ENCODE measurements at regions not wholly inside any gene's neighbourhood (a gene's known extent, or its start where the extent isn't known, plus 50 kb on each side); places are given as distances from the start of the nearest gene placed in this dataset.

GRCh38 chr11:97123237-97123636 lies 733.4 kb downstream of the JRKL start:
- H3K27ac Mint-ChIP-seq: no peak overlapping the region

GRCh38 chr11:97136067-97136466 lies 746.3 kb downstream of the JRKL start:
- H3K27ac ChIP-seq: no peak overlapping the region
- Mint-ChIP-seq H3K27ac (no peak overlapping the region), H3K27me3 (ENCODE audit: insufficient read depth, low read depth) (no peaks in the 10 kb centered on the region), H3K4me1 (no peaks in the 10 kb centered on the region), H3K9me3 (no peaks in the 10 kb centered on the region), H3K4me3 (no peak overlapping the region), H3K36me3 (no peaks in the 10 kb centered on the region)
- H3K4me3 ChIP-seq: no peak overlapping the region
- H3K27me3 ChIP-seq: no peaks in the 10 kb centered on the region
- H3K4me2 ChIP-seq: no peak overlapping the region
- H3F3A ChIP-seq (ENCODE audit: low read depth): no peaks in the 10 kb centered on the region
- no peaks in the 10 kb centered on the region for H3K36me3 ChIP-seq
- no peak overlapping the region for H3K9ac ChIP-seq
- TF ChIP-seq EZH2phosphoT487 (IDR thresholded peaks at IDR 0.05): no peak
- TF ChIP-seq, protein P1, sequence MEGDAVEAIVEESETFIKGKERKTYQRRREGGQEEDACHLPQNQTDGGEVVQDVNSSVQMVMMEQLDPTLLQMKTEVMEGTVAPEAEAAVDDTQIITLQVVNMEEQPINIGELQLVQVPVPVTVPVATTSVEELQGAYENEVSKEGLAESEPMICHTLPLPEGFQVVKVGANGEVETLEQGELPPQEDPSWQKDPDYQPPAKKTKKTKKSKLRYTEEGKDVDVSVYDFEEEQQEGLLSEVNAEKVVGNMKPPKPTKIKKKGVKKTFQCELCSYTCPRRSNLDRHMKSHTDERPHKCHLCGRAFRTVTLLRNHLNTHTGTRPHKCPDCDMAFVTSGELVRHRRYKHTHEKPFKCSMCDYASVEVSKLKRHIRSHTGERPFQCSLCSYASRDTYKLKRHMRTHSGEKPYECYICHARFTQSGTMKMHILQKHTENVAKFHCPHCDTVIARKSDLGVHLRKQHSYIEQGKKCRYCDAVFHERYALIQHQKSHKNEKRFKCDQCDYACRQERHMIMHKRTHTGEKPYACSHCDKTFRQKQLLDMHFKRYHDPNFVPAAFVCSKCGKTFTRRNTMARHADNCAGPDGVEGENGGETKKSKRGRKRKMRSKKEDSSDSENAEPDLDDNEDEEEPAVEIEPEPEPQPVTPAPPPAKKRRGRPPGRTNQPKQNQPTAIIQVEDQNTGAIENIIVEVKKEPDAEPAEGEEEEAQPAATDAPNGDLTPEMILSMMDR (IDR thresholded peaks at IDR 0.05): no peak
- TF ChIP-seq EZH2 (IDR thresholded peaks at IDR 0.05): no peak
- no peak for DNase-seq (ENCODE audit: low spot score)
- H4K20me1 ChIP-seq (ENCODE audit: low read depth): no peaks in the 10 kb centered on the region
- no peak overlapping the region for H2AFZ ChIP-seq (replicated peaks)
- no peaks in the 10 kb centered on the region for H3K79me2 ChIP-seq (ENCODE audit: low read depth)
- H3K9me3 ChIP-seq (ENCODE audit: low read depth): no peaks in the 10 kb centered on the region
- no peaks in the 10 kb centered on the region for H3K4me1 ChIP-seq

More at GRCh38 chr11:97123237-97123636, 733.4 kb downstream of the JRKL start:
- H3K27me3 Mint-ChIP-seq (ENCODE audit: insufficient read depth, low read depth): no peaks in the 10 kb centered on the region
- Histone ChIP-seq H3K4me3 (no peak overlapping the region), H3K36me3 (no peaks in the 10 kb centered on the region), H3K27ac (no peak overlapping the region), H3K9me3 (ENCODE audit: low read depth) (no peaks in the 10 kb centered on the region), H3K4me1 (no peaks in the 10 kb centered on the region), H3K79me2 (ENCODE audit: low read depth) (no peaks in the 10 kb centered on the region), H3F3A (ENCODE audit: low read depth) (no peaks in the 10 kb centered on the region), H2AFZ (replicated peaks) (peak overlapping the region; percentile 54), H3K4me2 (no peak overlapping the region), H3K9ac (no peak overlapping the region), H4K20me1 (ENCODE audit: low read depth) (no peaks in the 10 kb centered on the region), H3K27me3 (no peaks in the 10 kb centered on the region)
- no peak overlapping the region for H3K4me3 Mint-ChIP-seq
- H3K36me3 Mint-ChIP-seq: no peaks in the 10 kb centered on the region
- TF ChIP-seq, protein P1 (IDR thresholded peaks at IDR 0.05): no peak
- TF ChIP-seq EZH2 (IDR thresholded peaks at IDR 0.05) (no peak), EZH2phosphoT487 (IDR thresholded peaks at IDR 0.05) (no peak)
- H3K4me1 Mint-ChIP-seq: no peaks in the 10 kb centered on the region
- no peaks in the 10 kb centered on the region for H3K9me3 Mint-ChIP-seq
- DNase-seq (ENCODE audit: low spot score): no peak

GRCh38 chr11:97140885-97141494 lies 751.2 kb downstream of the JRKL start:
- peak; percentile 38 for DNase-seq (ENCODE audit: low spot score)
- Mint-ChIP-seq H3K36me3 (no peaks in the 10 kb centered on the region), H3K9me3 (no peaks in the 10 kb centered on the region), H3K27ac (no peak overlapping the region), H3K4me1 (no peaks in the 10 kb centered on the region), H3K4me3 (no peak overlapping the region), H3K27me3 (ENCODE audit: insufficient read depth, low read depth) (no peaks in the 10 kb centered on the region)
- H3K9me3 ChIP-seq (ENCODE audit: low read depth): no peaks in the 10 kb centered on the region
- no peaks in the 10 kb centered on the region for H3K36me3 ChIP-seq
- H3K4me1 ChIP-seq: no peaks in the 10 kb centered on the region
- no peak overlapping the region for H3K4me3 ChIP-seq
- no peak overlapping the region for H3K27ac ChIP-seq
- H3K9ac ChIP-seq: no peak overlapping the region
- H3K4me2 ChIP-seq: no peak overlapping the region
- no peaks in the 10 kb centered on the region for H4K20me1 ChIP-seq (ENCODE audit: low read depth)
- no peak overlapping the region for H2AFZ ChIP-seq (replicated peaks)
- no peaks in the 10 kb centered on the region for H3K79me2 ChIP-seq (ENCODE audit: low read depth)
- H3K27me3 ChIP-seq: no peaks in the 10 kb centered on the region
- H3F3A ChIP-seq (ENCODE audit: low read depth): no peaks in the 10 kb centered on the region
- TF ChIP-seq, protein P1 (IDR thresholded peaks at IDR 0.05): peak; percentile 80
- no peak for TF ChIP-seq EZH2 (IDR thresholded peaks at IDR 0.05)
